ENCODE measurements at regions not wholly inside any gene's neighbourhood (a gene's known extent, or its start where the extent isn't known, plus 50 kb on each side); places are given as distances from the start of the nearest gene placed in this dataset.
"Not testable (repeated sequence)": the region's sequence is repeated elsewhere in the genome, so short reads cannot be mapped to it uniquely, and the experiment has no call there.

DNA sequence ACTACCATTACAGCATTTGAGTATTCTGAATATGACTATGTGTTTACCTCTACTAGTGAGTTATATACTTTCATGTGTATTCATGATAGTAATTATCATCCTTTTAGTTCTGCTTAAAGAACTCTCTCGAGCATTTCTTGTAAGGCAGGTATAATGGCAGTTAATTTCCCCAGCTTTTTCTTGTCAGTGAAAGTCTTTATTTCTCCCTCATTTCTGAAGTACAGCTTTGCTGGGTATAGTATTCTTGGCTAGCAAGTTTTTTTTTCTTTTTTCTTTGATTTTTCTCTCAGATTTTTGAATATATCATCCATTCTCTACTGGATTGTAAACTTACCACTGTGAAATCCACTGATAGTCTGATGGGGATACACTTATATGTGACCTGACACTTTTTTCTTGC, 165.9 kb upstream of the ARHGAP5 start:
- Mint-ChIP-seq H3K4me1 (no peaks in the 10 kb centered on the region), H3K9me3 (peaks cover 4 to 33% (median 12%) of the 10 kb centered on the region in 3 donors), H3K27ac (no peak overlapping the region), H3K36me3 (no peaks in the 10 kb centered on the region), H3K4me3 (no peak overlapping the region), H3K27me3 (no peaks in the 10 kb centered on the region)

DNA sequence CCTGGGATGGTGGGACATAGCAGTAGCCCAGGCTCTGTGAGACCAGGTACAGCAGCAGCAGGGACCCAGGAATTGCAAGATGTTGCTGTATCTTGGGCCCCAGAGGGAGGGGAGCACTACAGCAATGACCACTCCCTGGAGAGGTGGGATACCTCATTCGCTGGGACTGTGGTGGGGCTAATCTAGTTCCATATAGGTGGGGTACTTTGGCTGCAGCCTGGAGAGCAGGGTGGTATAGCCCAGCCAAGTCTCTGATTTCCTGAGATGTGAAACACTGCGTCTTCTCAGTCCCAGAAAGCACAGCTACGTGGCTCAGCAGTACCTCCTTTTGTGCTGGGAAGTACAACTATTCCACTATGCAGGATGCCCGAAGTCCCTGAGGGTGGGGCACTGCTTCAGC, 163.7 kb upstream of the ARHGAP5 start:
- H3K27ac Mint-ChIP-seq: no peak overlapping the region
- no peaks in the 10 kb centered on the region for H3K4me1 Mint-ChIP-seq
- no peak overlapping the region for H3K4me3 Mint-ChIP-seq
- H3K27me3 Mint-ChIP-seq: peaks cover 3% of the 10 kb centered on the region
- peaks cover 4 to 33% (median 12%) of the 10 kb centered on the region in 3 donors for H3K9me3 Mint-ChIP-seq
- no peaks in the 10 kb centered on the region for H3K36me3 Mint-ChIP-seq

DNA sequence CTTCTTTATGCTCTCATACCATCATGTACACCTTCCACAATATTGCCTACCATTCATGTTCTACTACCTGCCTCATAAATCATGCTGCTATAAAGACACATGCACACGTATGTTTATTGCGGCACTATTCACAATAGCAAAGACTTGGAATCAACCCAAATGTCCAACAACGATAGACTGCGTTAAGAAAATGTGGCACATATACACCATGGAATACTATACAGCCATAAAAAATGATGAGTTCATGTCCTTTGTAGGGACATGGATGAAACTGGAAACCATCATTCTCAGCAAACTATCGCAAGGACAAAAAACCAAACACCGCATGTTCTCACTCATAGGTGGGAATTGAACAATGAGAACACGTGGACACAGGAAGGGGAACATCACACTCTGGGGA, 158.8 kb upstream of the ARHGAP5 start:
- H3K9me3 Mint-ChIP-seq, H3K4me1 Mint-ChIP-seq, H3K27ac Mint-ChIP-seq, H3K27me3 Mint-ChIP-seq, H3K4me3 Mint-ChIP-seq, H3K36me3 Mint-ChIP-seq: not testable (repeated sequence)

DNA sequence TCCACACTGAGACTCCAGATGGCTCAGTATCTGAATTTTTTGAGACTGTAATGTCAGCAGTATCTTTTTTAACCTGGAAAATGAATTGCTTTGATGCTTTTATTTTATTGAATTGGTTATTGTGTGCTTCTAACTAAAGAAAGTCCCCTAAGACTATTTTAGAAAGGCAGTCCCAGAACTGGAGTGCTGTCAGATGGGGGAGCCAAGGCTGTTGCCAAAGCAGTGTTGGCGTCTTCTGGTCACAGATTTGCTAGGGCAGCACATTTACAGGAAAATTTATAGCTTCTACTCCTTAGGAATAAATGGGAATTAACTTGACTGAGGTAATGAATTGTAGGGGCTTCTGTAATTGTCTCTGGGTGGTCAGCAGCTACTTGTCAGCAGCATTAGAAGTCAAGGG, 157.1 kb upstream of the ARHGAP5 start:
- Mint-ChIP-seq H3K36me3 (no peaks in the 10 kb centered on the region), H3K27me3 (peaks cover 5% of the 10 kb centered on the region), H3K4me1 (no peaks in the 10 kb centered on the region), H3K27ac (peak overlapping the region in 1 of 3 donors; percentile 34), H3K4me3 (no peak overlapping the region), H3K9me3 (no peaks in the 10 kb centered on the region)

DNA sequence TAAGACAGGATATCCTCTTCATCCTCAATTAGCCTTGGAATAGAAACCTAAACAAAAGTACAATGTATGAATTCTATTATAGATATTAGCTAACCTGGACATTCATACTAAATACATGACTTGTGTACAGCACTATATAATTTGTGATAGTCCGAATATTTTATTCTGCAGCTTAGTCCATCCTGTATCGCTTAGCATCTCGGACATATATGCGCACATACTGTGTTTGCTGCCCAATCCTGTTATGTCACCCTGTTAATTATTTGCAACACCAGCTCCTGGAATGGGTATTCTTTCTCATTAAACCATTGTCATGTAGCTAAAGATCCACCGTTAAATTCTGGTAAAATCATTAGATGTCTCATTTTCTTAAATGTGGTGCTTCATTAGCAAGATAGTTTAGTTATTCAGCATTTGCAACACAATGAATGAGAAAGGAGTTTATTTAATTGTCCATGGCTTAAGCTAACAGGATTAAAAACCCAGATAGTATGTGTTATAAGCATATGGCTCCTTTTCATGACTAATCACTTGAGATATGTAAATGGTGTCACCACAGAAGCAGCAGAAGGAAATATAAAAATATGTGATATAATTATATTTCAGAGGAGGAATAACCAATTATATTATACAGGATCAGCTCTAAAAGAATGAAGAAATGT, 156.0 kb upstream of the ARHGAP5 start:
- peak overlapping the region in 1 of 3 donors; percentile 48 for H3K27ac Mint-ChIP-seq
- H3K4me1 Mint-ChIP-seq: peaks cover 0 to 2% (median 0%) of the 10 kb centered on the region in 3 donors
- H3K4me3 Mint-ChIP-seq: no peak overlapping the region
- no peaks in the 10 kb centered on the region for H3K36me3 Mint-ChIP-seq
- H3K27me3 Mint-ChIP-seq: peaks cover 5% of the 10 kb centered on the region
- no peaks in the 10 kb centered on the region for H3K9me3 Mint-ChIP-seq

DNA sequence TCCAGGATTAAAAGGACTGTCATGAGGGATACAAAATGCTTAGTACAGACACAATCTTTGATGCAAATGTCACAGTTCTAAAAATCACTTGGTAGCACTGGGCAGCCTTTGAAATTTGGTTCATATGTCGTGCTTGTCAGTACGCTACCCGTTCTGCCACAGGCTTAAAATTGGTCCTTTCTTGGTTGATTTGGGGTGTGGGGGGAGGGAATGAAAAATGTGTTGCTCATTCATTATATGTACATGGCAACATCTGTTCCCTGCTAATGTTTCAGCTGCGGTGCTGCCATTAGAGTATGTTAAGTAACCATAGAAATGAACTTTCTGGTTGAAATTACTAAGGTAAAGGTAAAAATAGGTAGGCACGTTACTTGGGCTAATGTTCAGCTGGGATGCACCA, 155.4 kb upstream of the ARHGAP5 start:
- H3K36me3 Mint-ChIP-seq: no peaks in the 10 kb centered on the region
- H3K27me3 Mint-ChIP-seq: peaks cover 5% of the 10 kb centered on the region
- H3K9me3 Mint-ChIP-seq: no peaks in the 10 kb centered on the region
- H3K4me3 Mint-ChIP-seq: no peak overlapping the region
- peaks cover 0 to 2% (median 0%) of the 10 kb centered on the region in 3 donors for H3K4me1 Mint-ChIP-seq
- H3K27ac Mint-ChIP-seq: no peak overlapping the region

DNA sequence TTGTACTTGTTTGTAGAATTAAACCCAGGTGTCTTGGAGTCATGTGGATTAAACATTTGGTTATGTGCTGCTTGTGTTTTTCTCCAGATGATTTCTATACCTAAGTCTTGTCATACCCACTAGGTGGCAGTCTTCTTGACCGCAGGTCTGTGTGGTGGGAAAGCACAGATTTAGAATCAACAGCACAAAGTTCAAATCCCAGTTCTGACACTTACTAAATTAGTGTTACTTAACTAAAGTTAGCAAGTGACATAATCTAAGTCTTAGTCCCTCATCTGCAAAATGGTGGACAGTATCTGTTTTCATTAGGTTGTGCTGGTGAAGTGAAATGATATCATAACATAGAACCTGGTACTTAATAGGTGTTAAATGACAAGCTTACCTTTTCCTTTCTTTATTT, 151.0 kb upstream of the ARHGAP5 start:
- H3K4me3 Mint-ChIP-seq: no peak overlapping the region
- peaks cover 0 to 2% (median 0%) of the 10 kb centered on the region in 3 donors for H3K4me1 Mint-ChIP-seq
- no peaks in the 10 kb centered on the region for H3K27me3 Mint-ChIP-seq
- H3K27ac Mint-ChIP-seq: peak overlapping the region in 1 of 3 donors; percentile 29
- no peaks in the 10 kb centered on the region for H3K36me3 Mint-ChIP-seq
- no peaks in the 10 kb centered on the region for H3K9me3 Mint-ChIP-seq

DNA sequence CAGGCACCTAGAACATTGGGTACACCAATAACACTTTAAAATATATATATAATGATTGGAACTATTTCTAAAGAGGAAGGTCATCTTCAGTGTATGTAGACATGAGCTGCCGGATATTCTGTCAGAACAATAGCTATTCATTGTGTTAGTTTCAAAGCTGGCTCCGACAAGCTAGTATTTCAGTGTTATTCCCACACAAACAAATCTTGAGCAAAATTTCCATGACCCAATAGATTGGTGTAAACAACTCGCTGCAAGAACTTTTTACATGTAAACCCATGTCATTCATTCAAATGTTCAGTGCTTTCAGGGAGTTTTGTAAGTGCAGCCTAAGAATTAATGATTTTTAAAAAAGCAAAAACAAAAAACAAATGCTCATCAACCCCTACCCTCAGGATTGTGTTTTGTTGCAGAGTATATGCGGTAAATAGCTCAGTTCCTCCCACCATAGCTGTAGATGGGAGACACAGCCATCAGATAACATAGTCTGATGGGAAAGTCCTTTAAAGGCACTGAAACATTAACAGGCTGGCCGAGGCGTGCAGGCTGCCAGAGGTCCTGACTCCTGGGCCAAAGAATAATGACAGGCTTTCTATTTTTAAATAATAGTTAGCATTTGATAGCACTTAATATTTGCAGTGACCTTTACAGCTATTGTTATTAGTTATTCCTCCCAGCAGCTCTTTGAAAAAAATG, 150.3 kb upstream of the ARHGAP5 start:
- Mint-ChIP-seq H3K27me3 (no peaks in the 10 kb centered on the region), H3K36me3 (no peaks in the 10 kb centered on the region), H3K4me1 (peaks cover 0 to 2% (median 0%) of the 10 kb centered on the region in 3 donors), H3K4me3 (no peak overlapping the region), H3K27ac (peak overlapping the region in 1 of 3 donors; percentile 29), H3K9me3 (no peaks in the 10 kb centered on the region)

DNA sequence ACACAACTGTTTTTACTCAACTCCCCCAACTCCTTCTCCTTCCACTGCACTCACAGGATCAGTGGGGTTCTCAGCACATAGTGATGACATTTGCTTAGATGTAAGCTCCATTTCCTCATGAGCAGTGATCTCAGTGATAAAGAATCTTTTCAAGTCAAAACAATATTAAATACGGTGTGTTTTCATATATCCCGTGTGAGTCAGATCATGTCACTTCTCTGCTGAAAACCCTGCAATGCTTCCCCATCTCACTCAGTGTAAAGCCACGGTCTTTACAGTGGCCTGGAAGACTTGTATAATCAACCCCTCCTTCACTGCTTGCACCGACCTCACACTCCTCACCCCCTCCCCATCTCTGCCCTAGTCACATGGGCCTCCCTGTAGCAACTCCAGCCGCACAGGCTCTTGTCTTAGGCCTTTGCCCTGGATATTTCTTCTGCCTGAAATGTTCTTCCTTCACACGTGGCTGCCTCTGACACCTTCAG, 149.7 kb upstream of the ARHGAP5 start:
- Mint-ChIP-seq H3K4me3 (no peak overlapping the region), H3K27me3 (no peaks in the 10 kb centered on the region)

DNA sequence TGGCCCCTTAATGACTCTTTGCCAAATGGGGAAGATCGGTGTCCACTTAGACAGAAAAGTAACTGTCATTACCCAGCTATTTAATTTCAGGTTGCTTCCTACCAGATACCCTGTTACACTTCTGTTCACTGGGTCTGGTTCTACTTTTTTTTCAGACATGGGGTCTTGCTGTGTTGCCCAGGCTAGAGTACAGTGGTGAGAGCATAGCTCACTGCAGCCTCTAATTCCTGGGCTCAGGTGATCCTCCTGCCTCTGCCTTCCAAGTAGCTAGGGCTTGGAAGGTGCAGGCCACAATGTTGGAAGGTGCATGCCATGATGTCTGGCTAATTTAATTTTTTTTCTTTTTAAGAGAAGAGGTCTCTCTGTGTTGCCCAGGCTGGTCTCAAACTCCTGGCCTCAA, 147.0 kb upstream of the ARHGAP5 start:
- no peak overlapping the region for H3K4me3 Mint-ChIP-seq
- H3K36me3 Mint-ChIP-seq: peaks cover 3% of the 10 kb centered on the region
- no peaks in the 10 kb centered on the region for H3K27me3 Mint-ChIP-seq
- peak overlapping the region in 1 of 3 donors; percentile 29 for H3K27ac Mint-ChIP-seq
- H3K9me3 Mint-ChIP-seq: no peaks in the 10 kb centered on the region
- H3K4me1 Mint-ChIP-seq: peaks cover 0 to 2% (median 0%) of the 10 kb centered on the region in 3 donors

More for the DNA sequence above, 149.7 kb upstream of the ARHGAP5 start:
- Mint-ChIP-seq H3K4me1 (peaks cover 0 to 2% (median 0%) of the 10 kb centered on the region in 3 donors), H3K36me3 (no peaks in the 10 kb centered on the region), H3K9me3 (no peaks in the 10 kb centered on the region), H3K27ac (no peak overlapping the region)

DNA sequence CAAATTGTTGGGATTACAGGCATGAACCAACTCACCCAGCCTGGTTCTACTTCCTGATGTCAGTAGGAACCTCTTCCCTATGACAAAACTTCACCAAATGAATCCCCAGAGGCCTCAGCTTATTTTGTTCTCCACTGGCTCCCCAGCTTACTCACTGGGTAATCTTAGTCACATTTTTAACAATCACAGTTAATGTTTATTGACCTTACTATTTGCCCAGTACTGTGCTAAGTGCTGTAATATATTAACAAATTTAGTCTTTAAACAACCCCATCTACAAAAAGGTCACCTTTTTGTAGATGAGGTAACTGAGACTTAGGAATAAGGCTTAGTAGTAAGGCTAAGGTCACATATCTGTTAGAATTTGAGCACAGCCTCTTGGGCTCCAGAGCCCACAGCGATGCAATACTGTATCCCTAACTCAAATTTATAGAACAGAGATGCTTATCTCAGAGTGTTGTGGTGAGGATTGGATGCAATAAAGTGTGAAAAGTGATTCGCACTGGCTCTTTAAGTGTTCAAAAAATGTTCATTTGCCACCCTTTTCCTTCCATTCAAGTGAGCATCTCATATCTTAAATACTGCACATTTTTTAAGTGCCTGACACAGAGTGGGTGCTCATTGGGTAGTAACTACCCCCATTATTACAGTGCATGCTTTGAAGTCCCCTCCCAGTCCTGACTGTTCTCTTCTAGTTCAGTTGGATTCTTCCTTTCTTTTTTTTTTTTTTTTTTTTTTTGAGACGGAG, 146.4 kb upstream of the ARHGAP5 start:
- peaks cover 3% of the 10 kb centered on the region for H3K36me3 Mint-ChIP-seq
- H3K4me3 Mint-ChIP-seq: no peak overlapping the region
- no peaks in the 10 kb centered on the region for H3K9me3 Mint-ChIP-seq
- no peaks in the 10 kb centered on the region for H3K27me3 Mint-ChIP-seq
- no peak overlapping the region for H3K27ac Mint-ChIP-seq
- H3K4me1 Mint-ChIP-seq: peaks cover 0 to 2% (median 0%) of the 10 kb centered on the region in 3 donors

DNA sequence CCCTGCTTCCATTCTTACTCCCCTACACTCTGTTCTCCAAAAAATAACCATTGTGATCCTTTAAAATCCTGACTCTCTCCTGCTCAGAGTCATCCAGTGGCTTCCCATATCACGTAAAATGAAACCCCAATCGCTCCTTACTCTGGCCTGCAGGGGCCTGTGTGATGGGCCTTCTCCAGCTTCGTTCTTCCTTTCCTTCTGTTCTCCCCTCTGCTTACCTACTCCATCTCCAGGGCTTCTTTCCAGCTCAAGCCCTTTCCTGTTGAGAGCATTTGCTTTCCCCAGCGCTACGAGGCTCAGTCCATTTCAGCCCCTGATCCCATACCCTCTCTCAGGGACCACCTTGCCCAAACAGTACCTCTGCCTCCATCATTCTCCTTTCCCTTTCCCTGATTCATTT, 144.4 kb upstream of the ARHGAP5 start:
- H3K27me3 Mint-ChIP-seq: no peaks in the 10 kb centered on the region
- H3K4me3 Mint-ChIP-seq: no peak overlapping the region
- peaks cover 3% of the 10 kb centered on the region for H3K36me3 Mint-ChIP-seq
- H3K27ac Mint-ChIP-seq: no peak overlapping the region
- H3K4me1 Mint-ChIP-seq: no peaks in the 10 kb centered on the region
- H3K9me3 Mint-ChIP-seq: no peaks in the 10 kb centered on the region

DNA sequence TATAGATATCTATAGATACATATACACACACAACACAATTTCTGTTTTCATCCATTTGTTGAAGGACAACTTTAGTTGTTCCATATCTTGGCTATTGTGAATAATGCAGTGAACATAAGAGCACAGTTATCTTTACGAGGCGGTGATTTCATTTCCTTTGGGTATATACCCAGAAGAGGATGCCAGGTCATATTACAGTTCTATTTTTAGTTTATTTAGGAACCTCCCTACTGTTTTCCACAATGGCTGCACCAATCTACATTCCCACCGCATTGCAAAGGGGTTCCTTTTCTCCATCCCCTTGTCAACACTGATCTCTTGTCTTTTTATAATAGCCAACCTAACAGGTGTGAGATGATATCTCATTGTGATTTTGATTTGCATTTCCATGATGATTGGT, 143.4 kb upstream of the ARHGAP5 start:
- Mint-ChIP-seq H3K4me3 (no peak overlapping the region), H3K4me1 (peaks cover 0 to 4% (median 2%) of the 10 kb centered on the region in 3 donors), H3K27me3 (no peaks in the 10 kb centered on the region), H3K9me3 (no peaks in the 10 kb centered on the region), H3K36me3 (peaks cover 3% of the 10 kb centered on the region), H3K27ac (no peak overlapping the region)

DNA sequence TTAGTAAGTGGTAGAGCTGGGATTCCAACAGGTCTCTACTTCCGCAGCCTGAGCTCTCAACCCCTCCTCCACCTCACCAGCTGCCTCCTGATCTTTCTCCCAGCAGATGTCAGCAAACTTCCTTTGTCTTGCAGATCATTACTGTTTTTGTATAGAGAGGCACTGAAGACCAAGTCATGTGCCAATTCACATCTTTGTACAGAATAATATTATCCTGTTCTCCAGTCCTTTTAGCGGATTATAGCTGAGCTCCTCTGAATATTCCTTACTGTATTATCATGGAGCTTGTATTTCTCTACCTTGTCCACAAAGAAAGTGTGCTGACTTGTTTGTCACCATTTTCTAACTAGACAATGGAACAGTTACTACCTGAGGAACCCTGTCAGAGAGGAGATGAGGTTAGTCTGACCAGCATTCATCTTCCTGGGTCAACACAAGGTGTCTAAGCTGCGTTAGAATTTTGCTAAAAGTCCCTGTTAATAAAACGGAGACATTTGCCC, 142.3 kb upstream of the ARHGAP5 start:
- H3K36me3 Mint-ChIP-seq: peaks cover 3% of the 10 kb centered on the region
- no peak overlapping the region for H3K27ac Mint-ChIP-seq
- no peaks in the 10 kb centered on the region for H3K9me3 Mint-ChIP-seq
- H3K4me1 Mint-ChIP-seq: peaks cover 0 to 4% (median 2%) of the 10 kb centered on the region in 3 donors
- no peaks in the 10 kb centered on the region for H3K27me3 Mint-ChIP-seq
- no peak overlapping the region for H3K4me3 Mint-ChIP-seq

DNA sequence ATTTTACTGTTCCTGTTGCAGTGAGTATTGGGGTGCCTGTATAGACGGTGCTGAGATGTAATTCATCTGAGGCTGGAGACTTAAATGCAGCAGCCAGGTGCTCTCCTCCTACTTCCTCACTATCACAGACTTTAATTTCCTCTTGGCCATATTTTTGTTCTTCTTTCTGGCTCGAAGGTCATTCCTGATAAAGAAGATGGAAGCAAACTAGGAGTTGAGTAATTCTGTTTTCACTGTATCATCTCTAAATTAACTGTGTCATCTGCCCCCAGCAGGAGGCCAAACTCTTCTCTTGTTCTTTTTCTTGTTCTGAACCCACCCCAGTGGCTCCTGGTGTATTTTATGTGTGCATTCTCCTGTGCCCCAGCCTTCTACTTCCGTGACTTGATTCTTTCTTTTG, 141.7 kb upstream of the ARHGAP5 start:
- no peak overlapping the region for H3K27ac Mint-ChIP-seq
- no peaks in the 10 kb centered on the region for H3K27me3 Mint-ChIP-seq
- peaks cover 3% of the 10 kb centered on the region for H3K36me3 Mint-ChIP-seq
- H3K9me3 Mint-ChIP-seq: no peaks in the 10 kb centered on the region
- H3K4me1 Mint-ChIP-seq: peaks cover 0 to 4% (median 2%) of the 10 kb centered on the region in 3 donors
- H3K4me3 Mint-ChIP-seq: no peak overlapping the region

Measured in IgD-negative memory B cell (primary cell).